AG04450 (cell line): ENCODE measurements at regions not wholly inside any gene's neighbourhood (a gene's known extent, or its start where the extent isn't known, plus 50 kb on each side); places are given as distances from the start of the nearest gene placed in this dataset.

ENCODE experiments used
- CTCF ChIA-PET: fragments of 300-600, 350-600 bp; formaldehyde crosslinking; extraction: SDS; loops from one replicate; lab custom pipeline; 2022; ENCODE audit warnings: antibody characterized with exemption, inconsistent platforms; lab: Charles Lee
- POLR2A ChIA-PET: fragments of 350-600 bp; formaldehyde crosslinking; extraction: SDS; loops from one replicate; lab custom pipeline; 2021; ENCODE audit warnings: antibody characterized with exemption, inconsistent platforms; lab: Yijun Ruan, JAX
- DNase-seq: peaks from one replicate; pipeline ENCODE4 v3.0.0-alpha.2; 2011; ENCODE audit warnings: low read depth, low spot score
- H3K27ac ChIP-seq: one replicate; pipeline ENCODE4 v1.5.1; 2012; ENCODE audit warnings: low read depth, low read length, control low read depth
- H3K27me3 ChIP-seq: one replicate; pipeline ENCODE4 v1.6.0; 2012; ENCODE audit warnings: low read length; ENCODE audit not compliant: control insufficient read depth, insufficient read depth
- H3K4me3 ChIP-seq: 2 replicates; pipeline ENCODE4 v1.5.1; 2011; ENCODE audit warnings: mild to moderate bottlenecking, low read depth, low read length, control low read depth
- H3K9me3 ChIP-seq: 2 replicates; pipeline ENCODE4 v1.5.1; 2012; ENCODE audit warnings: low read length; ENCODE audit not compliant: control insufficient read depth, insufficient read depth
- CTCF ChIP-seq: IDR thresholded peaks from 2 replicates; pipeline ENCODE4 v1.5.1; 2011; ENCODE audit warnings: low read depth, low read length, control low read depth, inconsistent platforms

GRCh38 chr5:92884469-92884868 is 696.5 kb downstream of the NR2F1-AS1 start:
- Histone ChIP-seq H3K9me3 (peaks cover 2% of the 10 kb centered on the region; the same call in 1 of the 2 replicates), H3K4me3 (no peak overlapping the region), H3K27me3 (no peaks in the 10 kb centered on the region), H3K27ac (no peak overlapping the region)
- TF ChIP-seq CTCF: no peak
- ChIA-PET CTCF (interaction anchor here (0.6 kb wide), 1 partner anchor 492 kb away, joined by 3 read pairs; no protein-coding TSS in a partner anchor), POLR2A (no interaction called here)
- no peak for DNase-seq

GRCh38 chr5:92879806-92880543 is 701.0 kb downstream of the NR2F1-AS1 start:
- no peak for TF ChIP-seq CTCF
- ChIA-PET CTCF (no interaction called here), POLR2A (no interaction called here)
- Histone ChIP-seq H3K4me3 (no peak overlapping the region), H3K27me3 (no peaks in the 10 kb centered on the region), H3K9me3 (peaks cover 7% of the 10 kb centered on the region), H3K27ac (no peak overlapping the region)
- DNase-seq: no peak

GRCh38 chr5:92874790-92875189 is 706.2 kb downstream of the NR2F1-AS1 start:
- Histone ChIP-seq H3K9me3 (peaks cover 7% of the 10 kb centered on the region), H3K27ac (no peak overlapping the region), H3K27me3 (no peaks in the 10 kb centered on the region), H3K4me3 (no peak overlapping the region)
- ChIA-PET CTCF (no interaction called here), POLR2A (no interaction called here)
- TF ChIP-seq CTCF: no peak
- DNase-seq: no peak

GRCh38 chr5:92868442-92868841 is 712.6 kb downstream of the NR2F1-AS1 start:
- ChIA-PET CTCF (no interaction called here), POLR2A (no interaction called here)
- DNase-seq: no peak
- no peak overlapping the region for H3K27ac ChIP-seq
- no peak for TF ChIP-seq CTCF
- H3K27me3 ChIP-seq: no peaks in the 10 kb centered on the region
- H3K4me3 ChIP-seq: no peak overlapping the region
- no peaks in the 10 kb centered on the region for H3K9me3 ChIP-seq

- H3K4me3 ChIP-seq: no peak overlapping the region
- H3K27me3 ChIP-seq: no peaks in the 10 kb centered on the region
- TF ChIP-seq CTCF: no peak
- ChIA-PET POLR2A (no interaction called here), CTCF (no interaction called here)
- H3K27ac ChIP-seq: no peak overlapping the region
- DNase-seq: no peak
- no peaks in the 10 kb centered on the region for H3K9me3 ChIP-seq
Measured at GRCh38 chr5:92864591-92864990, 716.4 kb downstream of the NR2F1-AS1 start.
